ENCODE measurements at regions not wholly inside any gene's neighbourhood (a gene's known extent, or its start where the extent isn't known, plus 50 kb on each side); places are given as distances from the start of the nearest gene placed in this dataset.

GRCh38 chr5:130974021-130974683, 190.9 kb downstream of the HINT1 start:
- H3K4me1 ChIP-seq, result no peaks in the 10 kb centered on the region
- intact Hi-C loops (cut with DNase I), result no loop called here
- ATAC-seq, result no peak
- no peak overlapping the region for H3K27ac ChIP-seq
- no peak for DNase-seq
- H3K9me3 ChIP-seq, result peaks cover 0 to 8% (median 0%) of the 10 kb centered on the region in 11 donors
- WGBS, 2 donors, result 15 to 19% methylated on average over 1 of the region's 1 CpG
- no peaks in the 10 kb centered on the region for H3K36me3 ChIP-seq
- no peaks in the 10 kb centered on the region for H3K27me3 ChIP-seq
- no peak for TF ChIP-seq CTCF (IDR thresholded peaks at IDR 0.05)
- no peak overlapping the region for H3K4me3 ChIP-seq

GRCh38 chr5:130966990-130967525, 198.0 kb downstream of the HINT1 start:
- Histone ChIP-seq H3K27ac (no peak overlapping the region), H3K4me3 (no peak overlapping the region), H3K4me1 (no peaks in the 10 kb centered on the region), H3K9me3 (peaks cover 0 to 13% (median 0%) of the 10 kb centered on the region in 11 donors), H3K27me3 (no peaks in the 10 kb centered on the region), H3K36me3 (no peaks in the 10 kb centered on the region)
- intact Hi-C loops (cut with DNase I), result no loop called here
- DNase-seq (no peak), ATAC-seq (no peak)
- WGBS, 2 donors, result 46 to 66% methylated on average over 1 of the region's 1 CpG
- no peak for TF ChIP-seq CTCF (IDR thresholded peaks at IDR 0.05)

- peaks cover 0 to 16% (median 0%) of the 10 kb centered on the region in 11 donors for H3K9me3 ChIP-seq
- 100% methylated on average over 1 of the region's 1 CpG for WGBS, 2 donors
- no peaks in the 10 kb centered on the region for H3K27me3 ChIP-seq
- no peaks in the 10 kb centered on the region for H3K36me3 ChIP-seq
- H3K4me3 ChIP-seq, result no peak overlapping the region
- DNase-seq (no peak), ATAC-seq (no peak)
- no peak overlapping the region for H3K27ac ChIP-seq
- no peaks in the 10 kb centered on the region for H3K4me1 ChIP-seq
- no peak for TF ChIP-seq CTCF (IDR thresholded peaks at IDR 0.05)
- intact Hi-C loops (cut with DNase I), result no loop called here
Observed at GRCh38 chr5:130965920-130966319, 199.1 kb downstream of the HINT1 start.

- H3K27ac ChIP-seq, result no peak overlapping the region
- DNase-seq (no peak), ATAC-seq (no peak)
- no peaks in the 10 kb centered on the region for H3K4me1 ChIP-seq
- WGBS, 2 donors, result 84 to 89% methylated on average over 4 of the region's 4 CpGs
- intact Hi-C loops (cut with DNase I), result no loop called here
- peaks cover 0 to 21% (median 0%) of the 10 kb centered on the region in 11 donors for H3K9me3 ChIP-seq
- no peaks in the 10 kb centered on the region for H3K36me3 ChIP-seq
- no peaks in the 10 kb centered on the region for H3K27me3 ChIP-seq
- no peak overlapping the region for H3K4me3 ChIP-seq
- TF ChIP-seq CTCF (IDR thresholded peaks at IDR 0.05), result no peak
Observed at GRCh38 chr5:130965360-130965759, 199.7 kb downstream of the HINT1 start.

Data from heart right ventricle (tissue), 16 donors.